Keratinocyte (primary cell): ENCODE measurements at regions not wholly inside any gene's neighbourhood (a gene's known extent, or its start where the extent isn't known, plus 50 kb on each side); places are given as distances from the start of the nearest gene placed in this dataset.

Experiments
- CTCF ChIP-seq, 3 experiments: IDR thresholded peaks in 1 of 3; conservative IDR thresholded peaks in 1 of 3; optimal IDR thresholded peaks in 1 of 3; 2 replicates in 2 of 3; 3 replicates in 1 of 3; pipeline versions ENCODE3 to v1.5.1; 2011; ENCODE audit warnings: low read length in 3 of 3, mild to moderate bottlenecking in 3 of 3, moderate library complexity in 2 of 3, control low read depth in 1 of 3, inconsistent platforms in 1 of 3; ENCODE audit not compliant: insufficient read depth in 2 of 3; ENCODE audit errors: extremely low read depth in 1 of 3
- EZH2 ChIP-seq: IDR thresholded peaks from one replicate; pipeline ENCODE4 v1.6.1; 2012; ENCODE audit warnings: inconsistent platforms, mild to moderate bottlenecking, low read length, moderate library complexity

GRCh38 chr1:81594206-81594605 lies 206.5 kb upstream of the ADGRL2 start:
- TF ChIP-seq CTCF (optimal IDR thresholded peaks at IDR 0.05 in 1 of 3, IDR thresholded peaks at IDR 0.05 in 1 of 3, conservative IDR thresholded peaks at IDR 0.05 in 1 of 3; ENCODE audit: extremely low read depth in 1 of 3, insufficient read depth in 2 of 3, low read length in 3 of 3) (no peak), EZH2 (no peak)
